Esophagus muscularis mucosa (tissue), 4 donors: ENCODE measurements at regions not wholly inside any gene's neighbourhood (a gene's known extent, or its start where the extent isn't known, plus 50 kb on each side); places are given as distances from the start of the nearest gene placed in this dataset.

Experiments
- EP300 ChIP-seq: sonication (generic); formaldehyde crosslinking; IDR thresholded peaks from one replicate; pipeline ENCODE4 v1.6.1; 2017; ENCODE audit warnings: antibody characterized with exemption
- POLR2A ChIP-seq: fragments of 450-650 bp; IDR thresholded peaks from one replicate; pipeline ENCODE4 v1.6.1; 2017; ENCODE audit warnings: antibody characterized with exemption, moderate library complexity, mild to moderate bottlenecking, low read depth
- POLR2AphosphoS5 ChIP-seq, 2 donors: sonication (generic); formaldehyde crosslinking; IDR thresholded peaks; one replicate each; pipeline ENCODE4 v1.6.1; 2017; ENCODE audit warnings: antibody characterized with exemption in 2 of 2
- TF ChIP-seq, protein P1 (sequence below), 3 experiments: fragments of 200-600 bp in 2 of 3; fragments of 450-650 bp in 1 of 3; sonication (generic) in 2 of 3; IDR thresholded peaks; one replicate each; pipeline ENCODE4 v1.5.1; 2017 to 2019; ENCODE audit warnings: antibody characterized with exemption in 3 of 3, mild to moderate bottlenecking in 2 of 3, moderate library complexity in 1 of 3

DNA sequence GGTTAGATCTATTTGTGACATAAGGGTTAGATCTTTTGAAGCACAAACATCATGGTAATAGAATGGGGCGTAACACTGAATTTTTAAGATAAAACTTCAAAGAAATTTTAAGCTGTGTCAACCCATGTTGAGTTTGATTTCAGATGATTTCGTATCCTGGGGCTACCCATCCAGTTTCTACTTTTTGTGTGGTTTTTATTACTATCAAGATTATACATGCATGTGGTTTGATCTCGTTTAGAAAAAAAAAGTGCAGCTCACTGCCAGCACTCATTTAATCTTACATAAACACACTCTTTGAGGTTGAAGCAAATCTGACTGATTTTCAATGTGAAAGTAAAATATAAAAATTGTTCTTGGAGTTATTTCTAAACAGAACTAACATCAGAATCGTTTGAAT is 140.8 kb upstream of the GRB10 start:
- TF ChIP-seq, protein P1, sequence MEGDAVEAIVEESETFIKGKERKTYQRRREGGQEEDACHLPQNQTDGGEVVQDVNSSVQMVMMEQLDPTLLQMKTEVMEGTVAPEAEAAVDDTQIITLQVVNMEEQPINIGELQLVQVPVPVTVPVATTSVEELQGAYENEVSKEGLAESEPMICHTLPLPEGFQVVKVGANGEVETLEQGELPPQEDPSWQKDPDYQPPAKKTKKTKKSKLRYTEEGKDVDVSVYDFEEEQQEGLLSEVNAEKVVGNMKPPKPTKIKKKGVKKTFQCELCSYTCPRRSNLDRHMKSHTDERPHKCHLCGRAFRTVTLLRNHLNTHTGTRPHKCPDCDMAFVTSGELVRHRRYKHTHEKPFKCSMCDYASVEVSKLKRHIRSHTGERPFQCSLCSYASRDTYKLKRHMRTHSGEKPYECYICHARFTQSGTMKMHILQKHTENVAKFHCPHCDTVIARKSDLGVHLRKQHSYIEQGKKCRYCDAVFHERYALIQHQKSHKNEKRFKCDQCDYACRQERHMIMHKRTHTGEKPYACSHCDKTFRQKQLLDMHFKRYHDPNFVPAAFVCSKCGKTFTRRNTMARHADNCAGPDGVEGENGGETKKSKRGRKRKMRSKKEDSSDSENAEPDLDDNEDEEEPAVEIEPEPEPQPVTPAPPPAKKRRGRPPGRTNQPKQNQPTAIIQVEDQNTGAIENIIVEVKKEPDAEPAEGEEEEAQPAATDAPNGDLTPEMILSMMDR (IDR thresholded peaks at IDR 0.05): no peak
- TF ChIP-seq POLR2A (no peak), POLR2AphosphoS5 (IDR thresholded peaks at IDR 0.05) (no peak), EP300 (no peak)
